Motor neuron (in vitro differentiated cells): ENCODE measurements at regions not wholly inside any gene's neighbourhood (a gene's known extent, or its start where the extent isn't known, plus 50 kb on each side); places are given as distances from the start of the nearest gene placed in this dataset.

Experiments
- ATAC-seq, 8 experiments: fragments of 200-7000 bp; cut with Tn5 transposase; replicated peaks in 6 of 8; 2 replicates each; pipeline ENCODE4 v1.8.0; 2021; ENCODE audit warnings: mild to moderate bottlenecking in 8 of 8, moderate library complexity in 8 of 8
- H3K27ac ChIP-seq, 2 donors: fragments of 250-450 bp; sonication (Bioruptor Pico); 2 replicates each; pipeline ENCODE4 v1.9.0; 2021; ENCODE audit warnings: antibody characterized with exemption in 2 of 2, mild to moderate bottlenecking in 2 of 2, moderate library complexity in 1 of 2
- H3K4me1 ChIP-seq, 2 donors: fragments of 250-450 bp; sonication (Bioruptor Pico); replicated peaks in 1 of 2; 2 replicates each; pipeline ENCODE4 v1.6.1; 2021; ENCODE audit warnings: antibody characterized with exemption in 2 of 2, mild to moderate bottlenecking in 2 of 2, moderate library complexity in 1 of 2
- H3K4me3 ChIP-seq, 5 donors: fragments of 250-450 bp; sonication (Bioruptor Pico); 2 replicates each; pipeline ENCODE4 v1.9.0; 2021; ENCODE audit warnings: antibody characterized with exemption in 5 of 5, mild to moderate bottlenecking in 5 of 5, moderate library complexity in 4 of 5
- WGBS, 10 experiments: fragments of 450-650 bp; shearing (Covaris generic); methylation state at CpG; one replicate each; pipeline ENCODE4 v1.0.0; 2022; 5-methylcytosine and 5-hydroxymethylcytosine counted together
- in situ Hi-C, 9 experiments: fragments of 400-800 bp; cut with MboI; loops; one replicate each; pipeline ENCODE4 v1.15.0; 2021; ENCODE audit warnings: low sequenced_read_pairs in 9 of 9, low pct_unique_long_range_greater_than_20kb in 2 of 9; ENCODE audit not compliant: unreplicated experiment in 9 of 9

- no peak overlapping the region for H3K4me3 ChIP-seq
- in situ Hi-C loops, result no loop called here
- no peak overlapping the region for H3K27ac ChIP-seq
- WGBS, 10 experiments, result 42 to 93% (median 80%) methylated on average over 1 to 4 of the region's 4 CpGs; no CpG with 5 or more reads in 1 of the 10 experiments
- ATAC-seq, result no peak
- no peaks in the 10 kb centered on the region for H3K4me1 ChIP-seq
Measured at GRCh38 chr3:188088948-188089685, 64.8 kb upstream of the LPP start.

GRCh38 chr3:188090620-188091309, 63.2 kb upstream of the LPP start:
- H3K4me3 ChIP-seq, result no peak overlapping the region
- no peaks in the 10 kb centered on the region for H3K4me1 ChIP-seq
- WGBS, 10 experiments, result 59 to 93% (median 83%) methylated on average over 2 to 10 of the region's 10 CpGs
- H3K27ac ChIP-seq, result no peak overlapping the region
- ATAC-seq, result peak in 1 of 8 experiments; percentile 77
- in situ Hi-C loops, result no loop called here

GRCh38 chr3:188091746-188092145, 62.2 kb upstream of the LPP start:
- in situ Hi-C loops, result no loop called here
- 75 to 100% (median 92%) methylated on average over 1 to 2 of the region's 2 CpGs for WGBS, 10 experiments
- Histone ChIP-seq H3K4me1 (no peaks in the 10 kb centered on the region), H3K4me3 (no peak overlapping the region), H3K27ac (no peak overlapping the region)
- ATAC-seq, result no peak

- Histone ChIP-seq H3K27ac (no peak overlapping the region), H3K4me1 (no peaks in the 10 kb centered on the region), H3K4me3 (no peak overlapping the region)
- WGBS, 10 experiments, result 24 to 100% (median 90%) methylated on average over 1 to 6 of the region's 6 CpGs; no CpG with 5 or more reads in 3 of the 10 experiments
- in situ Hi-C loops, result no loop called here
- ATAC-seq, result peak in 1 of 8 experiments; percentile 67
Measured at GRCh38 chr3:188092648-188093047, 61.3 kb upstream of the LPP start.

GRCh38 chr3:188095431-188095830, 58.5 kb upstream of the LPP start:
- H3K4me3 ChIP-seq, result no peak overlapping the region
- no peaks in the 10 kb centered on the region for H3K4me1 ChIP-seq
- H3K27ac ChIP-seq, result no peak overlapping the region
- in situ Hi-C loops, result no loop called here
- WGBS, 10 experiments, result 20 to 83% (median 71%) methylated on average over 1 to 2 of the region's 2 CpGs; no CpG with 5 or more reads in 6 of the 10 experiments
- no peak for ATAC-seq

- in situ Hi-C loops, result no loop called here
- 63 to 100% (median 74%) methylated on average over 1 to 7 of the region's 7 CpGs for WGBS, 10 experiments
Measured at GRCh38 chr3:188097791-188098190, 56.2 kb upstream of the LPP start.

GRCh38 chr3:188099907-188100306, 54.0 kb upstream of the LPP start:
- 33 to 90% (median 70%) methylated on average over 2 to 6 of the region's 6 CpGs; no CpG with 5 or more reads in 1 of the 10 experiments for WGBS, 10 experiments
- Histone ChIP-seq H3K4me3 (no peak overlapping the region), H3K4me1 (no peaks in the 10 kb centered on the region), H3K27ac (no peak overlapping the region)
- no peak for ATAC-seq
- in situ Hi-C loops, result no loop called here

More at GRCh38 chr3:188097791-188098190, 56.2 kb upstream of the LPP start:
- H3K4me1 ChIP-seq, result no peaks in the 10 kb centered on the region
- H3K27ac ChIP-seq, result no peak overlapping the region
- ATAC-seq, result no peak
- H3K4me3 ChIP-seq, result no peak overlapping the region

GRCh38 chr3:188102861-188103547, 51.0 kb upstream of the LPP start:
- in situ Hi-C loops, result no loop called here
- Histone ChIP-seq H3K27ac (no peak overlapping the region), H3K4me1 (peaks cover 4 to 11% of the 10 kb centered on the region in 2 donors), H3K4me3 (no peak overlapping the region)
- WGBS, 10 experiments, result 50 to 100% (median 75%) methylated on average over 2 to 6 of the region's 6 CpGs; no CpG with 5 or more reads in 1 of the 10 experiments
- no peak for ATAC-seq

GRCh38 chr3:188104050-188104449, 49.9 kb upstream of the LPP start:
- 74 to 95% (median 92%) methylated on average over 3 to 5 of the region's 5 CpGs; no CpG with 5 or more reads in 3 of the 10 experiments for WGBS, 10 experiments
- no peak for ATAC-seq
- Histone ChIP-seq H3K4me1 (peaks cover 4 to 11% of the 10 kb centered on the region in 2 donors), H3K27ac (no peak overlapping the region), H3K4me3 (no peak overlapping the region)
- in situ Hi-C loops, result no loop called here
